IPS-15b (cell line): ENCODE measurements at regions not wholly inside any gene's neighbourhood (a gene's known extent, or its start where the extent isn't known, plus 50 kb on each side); places are given as distances from the start of the nearest gene placed in this dataset.
"Not testable (repeated sequence)": the region's sequence is repeated elsewhere in the genome, so short reads cannot be mapped to it uniquely, and the experiment has no call there.

Experiments
- H3K27me3 ChIP-seq: one replicate; pipeline ENCODE4 v1.6.1; 2013; ENCODE audit warnings: low read length; ENCODE audit not compliant: control insufficient read depth, insufficient read depth
- H3K36me3 ChIP-seq: one replicate; pipeline ENCODE4 v1.6.1; 2013; ENCODE audit warnings: low read length; ENCODE audit not compliant: control insufficient read depth, insufficient read depth
- H3K4me1 ChIP-seq: one replicate; pipeline ENCODE4 v1.6.1; 2013; ENCODE audit warnings: mild to moderate bottlenecking, low read length; ENCODE audit not compliant: control insufficient read depth, insufficient read depth
- H3K4me3 ChIP-seq: one replicate; pipeline ENCODE4 v1.5.1; 2013; ENCODE audit warnings: low read depth, low read length
- H3K9ac ChIP-seq: one replicate; pipeline ENCODE4 v1.6.1; 2013; ENCODE audit warnings: low read depth, mild to moderate bottlenecking, low read length
- H3K9me3 ChIP-seq: one replicate; pipeline ENCODE4 v1.6.1; 2013; ENCODE audit warnings: mild to moderate bottlenecking, low read length; ENCODE audit not compliant: control insufficient read depth, insufficient read depth

GRCh38 chr6:44028789-44029310 is 98.4 kb downstream of the MRPL14 start:
- Histone ChIP-seq H3K27me3 (no peaks in the 10 kb centered on the region), H3K9ac (no peak overlapping the region), H3K9me3 (no peaks in the 10 kb centered on the region), H3K4me1 (no peaks in the 10 kb centered on the region), H3K36me3 (no peaks in the 10 kb centered on the region), H3K4me3 (no peak overlapping the region)

DNA sequence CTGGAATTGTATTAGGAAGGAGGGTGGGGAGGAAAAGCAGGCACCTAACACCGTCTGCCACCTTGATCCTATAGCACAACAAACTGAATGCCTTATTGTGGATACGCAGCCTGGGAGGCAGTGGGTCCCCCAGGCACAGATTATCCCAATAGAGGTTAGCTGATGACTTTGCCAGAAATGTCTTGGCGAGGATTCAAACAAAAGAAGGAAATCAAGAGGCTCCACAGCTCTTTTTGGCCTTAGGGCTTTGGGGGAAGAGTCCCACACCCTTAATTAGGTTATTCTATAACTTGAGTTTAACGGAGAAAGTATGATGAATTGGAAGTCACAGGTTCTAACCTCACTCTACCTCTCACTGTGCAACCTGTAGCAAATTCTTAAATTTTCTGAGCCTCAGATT is 102.0 kb downstream of the MRPL14 start:
- Histone ChIP-seq H3K9ac (no peak overlapping the region), H3K9me3 (no peaks in the 10 kb centered on the region), H3K4me1 (no peaks in the 10 kb centered on the region)

GRCh38 chr6:44024574-44025219 is 102.6 kb downstream of the MRPL14 start:
- Histone ChIP-seq H3K36me3 (no peaks in the 10 kb centered on the region), H3K9me3 (no peaks in the 10 kb centered on the region), H3K9ac (no peak overlapping the region), H3K4me3 (no peak overlapping the region), H3K27me3 (no peaks in the 10 kb centered on the region), H3K4me1 (no peaks in the 10 kb centered on the region)

More for the DNA sequence above, 102.0 kb downstream of the MRPL14 start:
- no peaks in the 10 kb centered on the region for H3K36me3 ChIP-seq
- no peak overlapping the region for H3K4me3 ChIP-seq
- H3K27me3 ChIP-seq = no peaks in the 10 kb centered on the region

- Histone ChIP-seq H3K9me3 (no peaks in the 10 kb centered on the region), H3K27me3 (no peaks in the 10 kb centered on the region), H3K4me3 (no peak overlapping the region), H3K36me3 (no peaks in the 10 kb centered on the region), H3K4me1 (no peaks in the 10 kb centered on the region), H3K9ac (no peak overlapping the region)
These were observed 103.4 kb downstream of the MRPL14 start for GRCh38 chr6:44023586-44024454.

- Histone ChIP-seq H3K36me3 (no peaks in the 10 kb centered on the region), H3K4me3 (no peak overlapping the region), H3K9me3 (no peaks in the 10 kb centered on the region), H3K9ac (no peak overlapping the region), H3K27me3 (no peaks in the 10 kb centered on the region), H3K4me1 (no peaks in the 10 kb centered on the region)
These were observed 104.4 kb downstream of the MRPL14 start for GRCh38 chr6:44022671-44023352.

DNA sequence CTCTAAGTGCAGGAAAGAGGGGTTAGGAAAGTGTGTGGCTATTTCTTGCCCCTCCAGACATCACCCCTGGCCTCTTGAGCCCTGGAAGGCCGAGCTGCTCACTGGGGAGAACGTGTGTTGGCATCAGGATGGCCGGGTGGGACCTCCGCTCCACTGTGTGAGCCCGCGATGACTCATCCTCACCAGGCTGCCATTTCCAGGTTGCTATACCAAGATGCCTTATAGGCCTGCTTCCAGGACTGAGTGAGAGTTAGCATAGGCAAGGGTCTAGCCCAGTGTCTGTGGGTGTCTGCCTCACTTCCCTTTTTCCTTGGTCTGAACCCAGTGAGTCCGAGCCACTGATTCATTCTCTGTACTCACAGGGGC is 105.0 kb downstream of the MRPL14 start:
- no peaks in the 10 kb centered on the region for H3K9me3 ChIP-seq
- H3K4me1 ChIP-seq = no peaks in the 10 kb centered on the region
- H3K36me3 ChIP-seq = no peaks in the 10 kb centered on the region
- H3K27me3 ChIP-seq = no peaks in the 10 kb centered on the region
- H3K9ac ChIP-seq = no peak overlapping the region
- no peak overlapping the region for H3K4me3 ChIP-seq

GRCh38 chr6:44021589-44022295 is 105.5 kb downstream of the MRPL14 start:
- Histone ChIP-seq H3K27me3 (no peaks in the 10 kb centered on the region), H3K4me3 (no peak overlapping the region), H3K36me3 (no peaks in the 10 kb centered on the region), H3K4me1 (no peaks in the 10 kb centered on the region), H3K9ac (no peak overlapping the region), H3K9me3 (no peaks in the 10 kb centered on the region)

DNA sequence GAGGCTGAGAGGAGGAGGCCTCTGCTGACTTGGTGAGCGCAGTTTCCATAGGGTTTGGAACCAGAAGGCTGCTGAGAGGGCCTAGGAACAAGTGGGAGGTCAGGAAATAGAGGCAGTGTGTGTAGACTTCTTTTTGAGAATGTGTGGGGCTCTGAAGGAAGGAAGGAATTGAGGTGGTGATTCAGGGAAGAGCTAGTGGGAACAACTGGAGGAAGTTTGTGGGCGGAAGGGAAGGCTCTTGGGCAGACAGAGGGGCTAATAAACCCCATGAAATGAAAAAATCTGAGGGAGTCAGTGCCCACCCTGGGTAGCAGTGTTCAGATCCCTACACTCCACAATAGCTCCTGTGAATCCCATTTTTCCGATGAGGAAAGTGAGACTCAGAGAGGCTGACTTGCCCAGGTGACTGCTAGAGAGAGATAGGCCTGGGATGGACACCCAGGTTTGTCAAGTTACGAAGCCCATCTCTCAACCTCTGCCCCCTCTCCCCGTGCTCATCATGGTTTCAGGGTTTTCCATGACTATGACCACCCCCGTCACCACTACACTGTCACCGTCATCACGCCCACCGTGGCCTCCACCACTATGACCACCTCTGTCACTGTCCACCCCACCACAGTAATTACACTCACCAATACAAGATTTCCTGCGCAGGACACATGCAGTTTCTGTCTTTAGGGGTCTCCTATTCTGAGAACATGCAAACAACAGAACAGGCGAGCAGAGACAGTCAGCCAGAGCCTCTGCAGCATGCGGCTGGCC is 106.4 kb downstream of the MRPL14 start:
- Histone ChIP-seq H3K4me1 (peaks cover 4% of the 10 kb centered on the region), H3K27me3 (no peaks in the 10 kb centered on the region), H3K9me3 (no peaks in the 10 kb centered on the region)

GRCh38 chr6:44020148-44020547 is 107.1 kb downstream of the MRPL14 start:
- H3K9ac ChIP-seq = no peak overlapping the region
- H3K4me3 ChIP-seq = no peak overlapping the region
- H3K36me3 ChIP-seq = no peaks in the 10 kb centered on the region
- H3K9me3 ChIP-seq = no peaks in the 10 kb centered on the region
- peaks cover 4% of the 10 kb centered on the region for H3K4me1 ChIP-seq
- H3K27me3 ChIP-seq = no peaks in the 10 kb centered on the region

More for the DNA sequence above, 106.4 kb downstream of the MRPL14 start:
- no peak overlapping the region for H3K9ac ChIP-seq
- no peak overlapping the region for H3K4me3 ChIP-seq
- H3K36me3 ChIP-seq = no peaks in the 10 kb centered on the region

DNA sequence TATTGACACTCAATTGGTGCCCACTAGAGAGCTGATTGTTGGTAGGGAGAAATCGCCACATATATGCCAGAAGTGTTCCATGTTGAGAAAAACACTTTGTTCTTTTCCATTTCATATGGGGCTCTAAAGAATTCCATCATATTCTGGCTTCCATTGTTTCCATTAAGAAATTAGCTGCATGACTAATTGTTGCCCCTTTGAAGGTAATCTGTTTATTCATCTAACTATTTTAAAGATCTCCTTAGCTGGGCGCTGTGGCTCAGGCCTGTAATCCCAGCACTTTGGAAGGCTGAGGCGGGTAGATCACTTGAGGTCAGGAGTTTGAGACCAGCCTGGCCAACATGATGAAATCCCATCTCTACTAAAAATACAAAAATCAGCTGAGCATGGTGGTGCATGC is 109.9 kb downstream of the MRPL14 start:
- not testable (repeated sequence) for H3K4me1 ChIP-seq, H3K9ac ChIP-seq, H3K27me3 ChIP-seq, H3K9me3 ChIP-seq, H3K36me3 ChIP-seq, H3K4me3 ChIP-seq
